A673 (cell line): ENCODE measurements at regions not wholly inside any gene's neighbourhood (a gene's known extent, or its start where the extent isn't known, plus 50 kb on each side); places are given as distances from the start of the nearest gene placed in this dataset.

Experiments used
- BruUV-seq: library from RNA; stranded (reverse); fragments of 400-500 nt; replicated peaks from 2 replicates; lab custom pipeline; 2021; lab: Mats Ljungman, UMichigan
- CTCF ChIA-PET: fragments of 300-600 bp; sonication (Branson Sonifier 250); formaldehyde crosslinking; loops from one replicate; lab custom pipeline; 2022; ENCODE audit warnings: antibody characterized with exemption; lab: Charles Lee
- POLR2A ChIA-PET: fragments of 300-600 bp; sonication (Branson Sonifier 250); formaldehyde crosslinking; loops from one replicate; lab custom pipeline; 2022; ENCODE audit warnings: antibody characterized with exemption; ENCODE audit not compliant: low non-redundant PET; lab: Charles Lee
- DNase-seq: peaks from one replicate; pipeline ENCODE4 v3.0.0-alpha.2; 2015; ENCODE audit warnings: low spot score
- H3K27ac ChIP-seq: fragments of 200-600 bp; sonication (generic); 2 replicates; pipeline ENCODE4 v1.5.1; 2016; ENCODE audit warnings: mixed run types, low read depth, mild to moderate bottlenecking, mixed read lengths, antibody characterized with exemption, low read length; ENCODE audit not compliant: poor library complexity, severe bottlenecking
- H3K27me3 ChIP-seq: fragments of 200-600 bp; sonication (generic); replicated peaks from 2 replicates; pipeline ENCODE4 v1.6.1; 2017; ENCODE audit warnings: mixed run types, low read depth, mild to moderate bottlenecking, mixed read lengths, antibody characterized with exemption, low read length; ENCODE audit not compliant: insufficient read depth, poor library complexity
- H3K36me3 ChIP-seq: fragments of 200-600 bp; sonication (generic); 2 replicates; pipeline ENCODE4 v1.6.1; 2016; ENCODE audit warnings: mixed run types, mild to moderate bottlenecking, mixed read lengths, antibody characterized with exemption, low read length; ENCODE audit not compliant: insufficient read depth, poor library complexity, severe bottlenecking
- H3K4me1 ChIP-seq: fragments of 200-600 bp; sonication (generic); 2 replicates; pipeline ENCODE4 v1.6.1; 2017; ENCODE audit warnings: mixed run types, mild to moderate bottlenecking, mixed read lengths, antibody characterized with exemption, low read length; ENCODE audit not compliant: insufficient read depth, poor library complexity, severe bottlenecking
- H3K4me3 ChIP-seq: fragments of 200-600 bp; sonication (generic); 2 replicates; pipeline ENCODE4 v1.5.1; 2016; ENCODE audit warnings: low read depth, mixed run types, mild to moderate bottlenecking, mixed read lengths, low read length; ENCODE audit not compliant: poor library complexity, severe bottlenecking
- H3K9me3 ChIP-seq: fragments of 200-600 bp; sonication (generic); 2 replicates; pipeline ENCODE4 v1.6.1; 2016; ENCODE audit warnings: mixed run types, low read depth, mild to moderate bottlenecking, mixed read lengths, antibody characterized with exemption, low read length; ENCODE audit not compliant: poor library complexity, severe bottlenecking
- CTCF ChIP-seq: fragments of 300-800, 200-600 bp; sonication (generic); conservative IDR thresholded peaks from 2 replicates; pipeline ENCODE4 v1.5.1; 2017; ENCODE audit warnings: low read depth, mild to moderate bottlenecking, antibody characterized with exemption, low read length, moderate library complexity, mixed read lengths
- EZH2 ChIP-seq: fragments of 200-600 bp; sonication (generic); IDR thresholded peaks from 2 replicates; pipeline ENCODE4 v1.6.1; 2017; ENCODE audit warnings: borderline replicate concordance, low read depth, mild to moderate bottlenecking, mixed read lengths, antibody characterized with exemption, low read length; ENCODE audit not compliant: poor library complexity, severe bottlenecking
- intact Hi-C: fragments of 100-400 bp; cut with micrococcal nuclease; formaldehyde crosslinking; loops from one replicate; pipeline ENCODE4 v1.10.0; 2022; ENCODE audit not compliant: unreplicated experiment

- DNase-seq, result no peak
Observed at GRCh38 chr10:23885853-23886252, 323.1 kb upstream of the KIAA1217 start.

GRCh38 chr10:23886355-23886754, 322.6 kb upstream of the KIAA1217 start:
- no peaks in the 10 kb centered on the region for H3K4me1 ChIP-seq
- no peak for DNase-seq
- H3K27ac ChIP-seq, result no peak overlapping the region
- ChIA-PET POLR2A (no interaction called here), CTCF (no interaction called here)
- intact Hi-C loops, result no loop called here
- no peaks in the 10 kb centered on the region for H3K36me3 ChIP-seq
- TF ChIP-seq CTCF, result no peak
- no peak for TF ChIP-seq EZH2
- H3K9me3 ChIP-seq, result no peaks in the 10 kb centered on the region
- peaks cover 16% of the 10 kb centered on the region for H3K27me3 ChIP-seq
- no TSS peak for BruUV-seq
- no peak overlapping the region for H3K4me3 ChIP-seq

More at GRCh38 chr10:23885853-23886252, 323.1 kb upstream of the KIAA1217 start:
- H3K36me3 ChIP-seq, result no peaks in the 10 kb centered on the region
- peaks cover 16% of the 10 kb centered on the region for H3K27me3 ChIP-seq
- ChIA-PET POLR2A (interaction anchor here (0.6 kb wide), 1 partner anchor 618 kb away, joined by 3 read pairs; no protein-coding TSS in a partner anchor), CTCF (no interaction called here)
- no peak overlapping the region for H3K27ac ChIP-seq
- H3K4me3 ChIP-seq, result no peak overlapping the region
- no peaks in the 10 kb centered on the region for H3K9me3 ChIP-seq
- BruUV-seq, result no TSS peak
- TF ChIP-seq EZH2 (no peak), CTCF (no peak)
- H3K4me1 ChIP-seq, result no peaks in the 10 kb centered on the region
- intact Hi-C loops, result no loop called here

GRCh38 chr10:23891301-23891700, 317.6 kb upstream of the KIAA1217 start:
- H3K4me3 ChIP-seq, result no peak overlapping the region
- DNase-seq, result no peak
- no TSS peak for BruUV-seq
- no peaks in the 10 kb centered on the region for H3K36me3 ChIP-seq
- ChIA-PET CTCF (no interaction called here), POLR2A (no interaction called here)
- no peak overlapping the region for H3K27ac ChIP-seq
- H3K9me3 ChIP-seq, result no peaks in the 10 kb centered on the region
- TF ChIP-seq EZH2 (no peak), CTCF (no peak)
- no peaks in the 10 kb centered on the region for H3K4me1 ChIP-seq
- H3K27me3 ChIP-seq, result peaks cover 8% of the 10 kb centered on the region
- intact Hi-C loops, result no loop called here
